ENCODE measurements at regions not wholly inside any gene's neighbourhood (a gene's known extent, or its start where the extent isn't known, plus 50 kb on each side); places are given as distances from the start of the nearest gene placed in this dataset.

DNA sequence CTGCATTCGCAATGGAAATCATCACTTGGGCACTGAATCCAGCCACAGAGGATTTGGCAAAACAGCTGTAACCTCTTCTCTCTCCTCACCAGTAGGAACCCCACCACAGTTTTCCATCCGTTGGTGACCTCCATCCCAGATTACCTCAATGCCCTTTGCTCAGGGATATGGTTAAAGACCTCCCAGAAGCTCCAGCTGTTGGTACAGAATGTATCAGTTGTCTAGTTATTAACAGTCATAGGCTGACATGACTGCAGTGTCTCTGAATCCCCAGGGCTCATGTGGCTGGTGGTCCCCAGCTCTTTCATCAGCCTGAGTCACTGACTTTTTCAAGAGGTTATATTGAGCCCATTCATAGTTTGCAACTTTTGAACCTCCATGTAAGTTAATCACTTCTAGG is 189.8 kb upstream of the HHIP start:
- H3K4me1 Mint-ChIP-seq (ENCODE audit: insufficient read depth, unreplicated experiment), result no peaks in the 10 kb centered on the region
- no TSS peak for BruUV-seq (replicated peaks)
- no peak overlapping the region for H3K4me3 Mint-ChIP-seq (ENCODE audit: unreplicated experiment)
- H3K27ac Mint-ChIP-seq (ENCODE audit: low read depth, unreplicated experiment), result no peak overlapping the region
- H3K27me3 Mint-ChIP-seq (ENCODE audit: insufficient read depth, unreplicated experiment), result no peaks in the 10 kb centered on the region
- intact Hi-C loops (cut with micrococcal nuclease), result no loop called here
- ChIA-PET CTCF (no interaction called here), POLR2A (no interaction called here)
- no peaks in the 10 kb centered on the region for H3K36me3 Mint-ChIP-seq (ENCODE audit: insufficient read depth, unreplicated experiment)
- H3K9me3 Mint-ChIP-seq (ENCODE audit: unreplicated experiment), result no peaks in the 10 kb centered on the region
- DNase-seq (ENCODE audit: unreplicated experiment), result no peak
- TF ChIP-seq, protein P1, sequence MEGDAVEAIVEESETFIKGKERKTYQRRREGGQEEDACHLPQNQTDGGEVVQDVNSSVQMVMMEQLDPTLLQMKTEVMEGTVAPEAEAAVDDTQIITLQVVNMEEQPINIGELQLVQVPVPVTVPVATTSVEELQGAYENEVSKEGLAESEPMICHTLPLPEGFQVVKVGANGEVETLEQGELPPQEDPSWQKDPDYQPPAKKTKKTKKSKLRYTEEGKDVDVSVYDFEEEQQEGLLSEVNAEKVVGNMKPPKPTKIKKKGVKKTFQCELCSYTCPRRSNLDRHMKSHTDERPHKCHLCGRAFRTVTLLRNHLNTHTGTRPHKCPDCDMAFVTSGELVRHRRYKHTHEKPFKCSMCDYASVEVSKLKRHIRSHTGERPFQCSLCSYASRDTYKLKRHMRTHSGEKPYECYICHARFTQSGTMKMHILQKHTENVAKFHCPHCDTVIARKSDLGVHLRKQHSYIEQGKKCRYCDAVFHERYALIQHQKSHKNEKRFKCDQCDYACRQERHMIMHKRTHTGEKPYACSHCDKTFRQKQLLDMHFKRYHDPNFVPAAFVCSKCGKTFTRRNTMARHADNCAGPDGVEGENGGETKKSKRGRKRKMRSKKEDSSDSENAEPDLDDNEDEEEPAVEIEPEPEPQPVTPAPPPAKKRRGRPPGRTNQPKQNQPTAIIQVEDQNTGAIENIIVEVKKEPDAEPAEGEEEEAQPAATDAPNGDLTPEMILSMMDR (IDR thresholded peaks at IDR 0.05; ENCODE audit: unreplicated experiment), result no peak

DNA sequence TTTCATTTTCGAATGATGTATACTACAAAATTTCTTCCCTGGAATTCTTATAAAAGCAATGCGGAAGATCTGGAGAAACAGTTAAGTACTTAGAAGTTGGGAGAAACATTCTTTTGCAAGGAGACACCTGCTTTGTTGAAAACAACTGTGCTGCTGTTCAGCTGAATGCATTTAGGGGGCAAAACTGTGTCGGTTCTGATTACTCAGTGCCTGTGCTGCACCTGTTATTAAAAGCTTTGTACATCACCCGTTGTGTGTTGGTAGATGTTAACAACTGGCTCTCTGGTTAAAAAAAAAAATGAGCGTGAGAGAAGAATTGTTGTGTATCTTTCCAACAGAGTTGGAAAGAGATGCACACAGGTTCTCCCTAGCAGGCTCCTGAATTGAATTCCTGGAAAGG is 184.1 kb upstream of the HHIP start:
- H3K4me1 Mint-ChIP-seq (ENCODE audit: insufficient read depth, unreplicated experiment), result no peaks in the 10 kb centered on the region
- BruUV-seq (replicated peaks), result no TSS peak
- no peak overlapping the region for H3K27ac Mint-ChIP-seq (ENCODE audit: low read depth, unreplicated experiment)
- DNase-seq (ENCODE audit: unreplicated experiment), result no peak
- intact Hi-C loops (cut with micrococcal nuclease), result no loop called here
- H3K36me3 Mint-ChIP-seq (ENCODE audit: insufficient read depth, unreplicated experiment), result no peaks in the 10 kb centered on the region
- TF ChIP-seq, protein P1 (IDR thresholded peaks at IDR 0.05; ENCODE audit: unreplicated experiment), result no peak
- ChIA-PET CTCF (no interaction called here), POLR2A (no interaction called here)
- H3K9me3 Mint-ChIP-seq (ENCODE audit: unreplicated experiment), result no peaks in the 10 kb centered on the region
- no peak overlapping the region for H3K4me3 Mint-ChIP-seq (ENCODE audit: unreplicated experiment)
- H3K27me3 Mint-ChIP-seq (ENCODE audit: insufficient read depth, unreplicated experiment), result no peaks in the 10 kb centered on the region

DNA sequence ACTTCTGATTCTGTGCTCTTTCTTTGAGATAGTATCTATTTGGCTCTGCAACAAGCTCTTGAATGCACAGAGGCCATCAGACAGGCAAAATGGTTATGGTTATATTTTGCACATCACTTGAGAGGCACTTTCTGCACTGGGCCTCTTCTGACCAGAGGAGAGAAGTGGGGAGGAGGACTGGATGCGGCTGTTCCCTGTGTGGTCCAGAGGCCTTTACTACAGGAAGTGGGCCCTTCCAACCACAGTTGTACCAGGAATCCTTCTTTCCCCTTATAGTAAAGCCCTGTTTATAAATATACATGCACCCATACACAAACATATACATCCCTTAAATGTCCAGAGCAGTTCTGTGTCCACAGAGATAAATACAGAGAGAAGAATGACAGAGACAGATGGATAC is 182.7 kb upstream of the HHIP start:
- no TSS peak for BruUV-seq (replicated peaks)
- Mint-ChIP-seq H3K36me3 (ENCODE audit: insufficient read depth, unreplicated experiment) (no peaks in the 10 kb centered on the region), H3K4me3 (ENCODE audit: unreplicated experiment) (no peak overlapping the region), H3K9me3 (ENCODE audit: unreplicated experiment) (no peaks in the 10 kb centered on the region), H3K4me1 (ENCODE audit: insufficient read depth, unreplicated experiment) (no peaks in the 10 kb centered on the region), H3K27me3 (ENCODE audit: insufficient read depth, unreplicated experiment) (no peaks in the 10 kb centered on the region), H3K27ac (ENCODE audit: low read depth, unreplicated experiment) (no peak overlapping the region)
- intact Hi-C loops (cut with micrococcal nuclease), result no loop called here
- CTCF ChIA-PET, result no interaction called here
- TF ChIP-seq, protein P1 (IDR thresholded peaks at IDR 0.05; ENCODE audit: unreplicated experiment), result no peak
- DNase-seq (ENCODE audit: unreplicated experiment), result no peak
- POLR2A ChIA-PET, result no interaction called here

DNA sequence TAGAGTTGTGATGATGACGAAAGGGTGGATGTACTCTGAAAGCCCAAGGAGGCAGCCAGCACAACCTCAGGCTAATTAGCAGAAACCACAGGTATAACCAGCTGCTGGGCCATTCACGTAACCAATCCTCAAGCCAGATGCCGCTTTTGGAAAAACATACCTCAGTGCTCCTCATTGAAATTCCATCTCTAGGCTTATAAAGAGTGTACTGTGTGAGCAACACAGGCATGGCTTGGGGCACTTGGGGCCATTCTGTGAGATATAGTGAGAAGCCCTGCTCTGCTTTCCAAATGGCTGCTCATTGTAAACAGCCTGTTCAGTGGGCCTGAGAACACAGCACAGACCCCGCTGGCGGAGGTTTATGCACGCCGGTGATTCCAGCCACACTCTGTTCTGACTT is 182.1 kb upstream of the HHIP start:
- Mint-ChIP-seq H3K36me3 (ENCODE audit: insufficient read depth, unreplicated experiment) (no peaks in the 10 kb centered on the region), H3K4me1 (ENCODE audit: insufficient read depth, unreplicated experiment) (no peaks in the 10 kb centered on the region), H3K27me3 (ENCODE audit: insufficient read depth, unreplicated experiment) (no peaks in the 10 kb centered on the region), H3K27ac (ENCODE audit: low read depth, unreplicated experiment) (no peak overlapping the region), H3K4me3 (ENCODE audit: unreplicated experiment) (no peak overlapping the region), H3K9me3 (ENCODE audit: unreplicated experiment) (no peaks in the 10 kb centered on the region)
- ChIA-PET POLR2A (no interaction called here), CTCF (no interaction called here)
- intact Hi-C loops (cut with micrococcal nuclease), result no loop called here
- TF ChIP-seq, protein P1 (IDR thresholded peaks at IDR 0.05; ENCODE audit: unreplicated experiment), result no peak
- DNase-seq (ENCODE audit: unreplicated experiment), result no peak
- no TSS peak for BruUV-seq (replicated peaks)
